CD4-positive, alpha-beta T cell treated with Interleukin-4 for 4 hours (primary cell): ENCODE measurements at regions not wholly inside any gene's neighbourhood (a gene's known extent, or its start where the extent isn't known, plus 50 kb on each side); places are given as distances from the start of the nearest gene placed in this dataset.
"Not testable (repeated sequence)": the region's sequence is repeated elsewhere in the genome, so short reads cannot be mapped to it uniquely, and the experiment has no call there.

Source experiments
- DNase-seq: peaks from one replicate; pipeline ENCODE4 v3.0.0-alpha.2; 2020

DNA sequence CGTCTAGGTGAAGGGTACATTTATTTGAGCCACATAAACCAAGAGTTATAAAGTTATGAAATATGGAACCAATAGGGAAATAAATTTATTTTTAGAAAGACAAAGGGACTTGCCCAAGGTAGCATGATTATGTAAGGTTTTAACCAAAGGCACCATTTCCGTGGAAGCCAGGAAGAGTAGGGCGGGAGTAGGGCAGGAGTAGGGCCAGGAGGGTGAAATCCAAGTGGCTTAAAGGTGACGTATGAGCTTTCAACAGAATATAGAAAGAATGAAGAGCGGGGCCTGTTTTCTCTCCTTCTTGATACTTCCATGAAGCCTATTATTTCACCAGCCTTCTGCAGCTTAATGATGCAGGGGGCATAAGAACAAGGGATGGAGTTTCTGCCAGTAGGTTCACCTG is 91.7 kb upstream of the PNPLA4 start:
- DNase-seq: no peak

DNA sequence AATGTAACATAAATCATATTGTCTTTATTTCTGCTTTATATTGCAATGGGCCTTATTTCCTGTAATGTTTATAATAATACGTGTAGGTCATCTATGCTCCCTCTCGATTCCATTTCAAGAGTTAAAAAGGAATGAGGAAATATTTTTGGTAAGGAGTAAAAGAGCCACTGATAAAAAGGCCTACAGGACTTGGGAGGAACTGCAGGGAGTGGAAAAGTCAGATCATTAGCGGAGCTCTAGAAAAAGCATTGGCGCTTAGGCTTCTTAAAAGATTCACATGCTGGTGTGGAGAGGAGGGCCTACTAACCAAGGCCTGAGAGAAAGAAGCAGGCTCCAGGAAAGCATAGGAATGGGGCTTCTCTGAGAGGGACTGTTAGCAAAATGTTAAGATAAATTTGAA is 82.9 kb upstream of the PNPLA4 start:
- DNase-seq: no peak

DNA sequence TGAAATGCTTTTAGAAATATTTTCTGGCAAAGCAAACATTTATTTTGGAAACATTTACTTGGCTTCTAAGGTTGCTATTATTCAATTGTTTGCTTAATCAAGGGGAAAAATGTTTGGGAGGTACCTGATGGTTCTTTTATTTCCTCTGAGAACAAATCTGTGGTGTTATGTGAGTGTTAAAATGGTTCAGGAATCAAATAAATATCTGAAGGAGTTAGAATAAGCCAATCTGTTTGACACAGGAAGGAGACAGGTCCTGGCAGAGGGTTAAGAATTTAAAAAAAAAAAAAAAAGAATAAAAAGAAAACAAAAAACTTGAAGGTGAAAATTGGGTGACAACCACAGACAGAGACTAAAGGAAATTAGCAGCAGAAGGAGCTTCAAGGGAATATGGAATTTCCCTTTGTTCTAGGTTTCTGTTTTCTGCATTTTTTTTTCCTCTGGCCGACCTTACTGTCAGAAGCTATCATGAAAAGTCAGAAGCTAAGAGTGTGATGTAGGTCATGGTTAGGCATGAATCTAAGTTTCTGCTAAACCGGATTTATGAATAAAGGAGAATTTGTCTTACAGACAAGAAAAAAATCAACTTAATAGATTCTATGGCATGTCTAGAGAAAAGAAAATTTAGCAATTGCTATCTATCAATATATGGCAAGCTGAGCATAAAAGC is 78.6 kb upstream of the PNPLA4 start:
- DNase-seq: no peak

DNA sequence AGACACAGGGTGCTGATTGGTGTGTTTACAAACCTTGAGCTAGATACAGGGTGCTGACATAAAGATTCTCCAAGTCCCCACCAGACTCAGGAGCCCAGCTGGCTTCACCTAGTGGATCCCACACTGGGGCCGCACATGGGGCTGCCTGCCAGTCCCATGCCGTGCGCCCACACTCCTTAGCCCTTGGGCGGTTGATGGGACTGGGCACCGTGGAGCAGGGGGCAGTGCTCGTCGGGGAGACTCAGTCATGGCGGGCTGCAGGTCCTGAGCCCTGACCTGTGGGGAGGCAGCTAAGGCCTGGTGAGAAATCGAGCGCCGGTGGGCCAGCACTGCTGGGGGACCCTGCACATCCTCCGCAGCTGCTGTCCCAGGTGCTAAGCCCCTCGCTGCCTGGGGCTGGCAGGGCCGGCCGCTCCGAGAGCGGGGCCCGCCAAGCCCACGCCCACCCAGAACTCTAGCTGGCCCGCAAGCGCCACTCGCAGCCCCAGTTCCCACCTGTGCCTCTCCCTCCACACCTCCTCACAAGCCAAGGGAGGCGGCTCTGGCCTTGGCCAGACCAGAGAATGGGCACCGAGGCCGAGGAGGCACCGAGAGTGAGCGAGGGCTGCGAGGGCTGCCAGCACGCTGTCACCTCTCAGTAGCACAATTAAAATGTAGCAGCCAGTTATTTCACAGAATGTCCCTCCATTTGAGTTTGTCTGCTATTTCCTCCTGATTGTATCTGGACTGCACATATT is 76.1 kb upstream of the PNPLA4 start:
- DNase-seq: no peak

DNA sequence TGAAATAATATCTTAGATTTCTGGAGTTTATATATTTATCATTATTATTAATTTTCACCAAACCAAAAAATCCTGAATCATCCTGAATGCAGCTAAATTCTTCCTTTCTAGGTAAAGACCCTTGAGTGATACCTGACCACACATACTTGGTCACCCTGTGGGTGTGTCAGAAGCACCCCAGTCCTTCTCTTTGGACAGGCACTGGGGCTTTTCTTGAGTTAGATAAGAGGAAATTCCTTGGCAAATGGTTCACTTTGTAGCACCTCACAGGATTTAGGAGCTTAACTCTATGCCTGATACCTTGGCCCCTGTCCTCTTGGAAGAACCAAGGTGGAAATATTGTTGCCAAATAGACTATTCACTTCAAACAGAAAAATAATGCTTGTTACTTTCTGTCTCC is 69.6 kb upstream of the PNPLA4 start:
- DNase-seq: no peak

DNA sequence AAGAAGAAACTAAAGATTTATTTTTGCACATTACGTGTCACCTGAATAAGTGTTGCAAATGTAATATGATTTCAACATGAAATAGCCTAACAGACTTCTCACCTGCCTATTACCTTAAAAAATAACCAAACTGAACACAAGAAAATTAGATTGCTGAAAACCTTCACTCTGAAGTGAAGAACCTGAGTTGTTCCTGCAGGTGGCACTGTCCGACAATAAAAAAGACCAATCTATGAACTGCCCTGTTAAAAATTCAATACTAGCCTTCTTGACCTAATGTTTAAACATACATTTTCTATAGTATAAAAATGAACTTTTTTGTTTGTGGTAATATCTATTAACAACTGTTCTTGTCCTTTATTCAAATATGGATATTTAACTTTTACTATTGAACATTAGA is 69.2 kb upstream of the PNPLA4 start:
- DNase-seq: peak; percentile 26

DNA sequence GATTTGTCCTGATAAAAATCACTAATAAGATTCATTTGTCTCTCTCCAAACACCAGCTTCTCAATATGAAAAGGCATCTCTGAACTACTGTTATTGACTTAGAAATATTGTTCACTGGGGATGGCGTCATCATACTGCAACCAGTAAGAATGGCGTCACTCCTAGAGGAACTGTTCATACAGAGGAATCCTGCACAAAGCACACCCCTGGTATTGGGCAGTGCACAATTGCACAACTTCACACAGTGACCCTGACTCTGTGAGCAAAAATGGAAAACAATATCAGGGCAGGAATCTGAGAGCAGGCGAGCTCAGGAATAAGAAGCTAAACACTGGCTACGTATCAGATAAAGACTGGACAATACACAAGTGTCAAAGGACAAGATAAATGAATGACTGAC is 66.7 kb upstream of the PNPLA4 start:
- no peak for DNase-seq

DNA sequence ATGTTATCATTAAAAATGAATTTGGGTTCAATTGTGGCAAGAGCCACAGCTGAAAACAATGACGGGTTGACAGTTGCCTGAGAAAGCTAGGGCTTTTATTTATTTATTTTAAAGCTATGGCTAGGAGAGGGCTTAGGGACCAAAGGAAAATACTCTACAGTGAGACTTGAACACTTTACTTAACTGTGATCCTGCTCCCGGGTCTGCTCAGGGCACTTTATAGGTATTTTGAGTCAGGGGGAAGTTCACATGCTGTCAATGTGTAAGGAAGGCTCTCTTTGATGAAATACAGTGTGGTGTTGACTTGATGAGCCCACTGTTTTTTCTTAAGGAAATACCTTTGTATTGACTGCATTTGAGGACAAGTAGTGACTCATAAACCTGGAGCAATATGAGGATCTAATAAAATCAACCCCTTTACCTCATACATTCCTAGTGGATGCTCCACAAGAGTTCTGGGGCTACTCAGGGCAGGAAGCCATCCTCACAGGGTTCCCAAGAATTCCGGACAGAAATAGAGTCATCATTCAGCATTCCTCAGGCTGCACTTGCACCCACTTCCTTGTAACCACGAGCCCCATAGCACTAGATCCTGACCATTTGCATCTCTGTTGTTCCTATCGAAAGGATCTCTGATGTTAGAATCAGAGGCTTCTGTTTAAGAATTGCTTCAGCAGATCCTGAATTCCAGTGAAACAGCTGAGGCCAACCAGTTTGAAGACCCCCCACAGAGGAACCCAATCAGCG is 61.0 kb upstream of the PNPLA4 start:
- DNase-seq: not testable (repeated sequence)

DNA sequence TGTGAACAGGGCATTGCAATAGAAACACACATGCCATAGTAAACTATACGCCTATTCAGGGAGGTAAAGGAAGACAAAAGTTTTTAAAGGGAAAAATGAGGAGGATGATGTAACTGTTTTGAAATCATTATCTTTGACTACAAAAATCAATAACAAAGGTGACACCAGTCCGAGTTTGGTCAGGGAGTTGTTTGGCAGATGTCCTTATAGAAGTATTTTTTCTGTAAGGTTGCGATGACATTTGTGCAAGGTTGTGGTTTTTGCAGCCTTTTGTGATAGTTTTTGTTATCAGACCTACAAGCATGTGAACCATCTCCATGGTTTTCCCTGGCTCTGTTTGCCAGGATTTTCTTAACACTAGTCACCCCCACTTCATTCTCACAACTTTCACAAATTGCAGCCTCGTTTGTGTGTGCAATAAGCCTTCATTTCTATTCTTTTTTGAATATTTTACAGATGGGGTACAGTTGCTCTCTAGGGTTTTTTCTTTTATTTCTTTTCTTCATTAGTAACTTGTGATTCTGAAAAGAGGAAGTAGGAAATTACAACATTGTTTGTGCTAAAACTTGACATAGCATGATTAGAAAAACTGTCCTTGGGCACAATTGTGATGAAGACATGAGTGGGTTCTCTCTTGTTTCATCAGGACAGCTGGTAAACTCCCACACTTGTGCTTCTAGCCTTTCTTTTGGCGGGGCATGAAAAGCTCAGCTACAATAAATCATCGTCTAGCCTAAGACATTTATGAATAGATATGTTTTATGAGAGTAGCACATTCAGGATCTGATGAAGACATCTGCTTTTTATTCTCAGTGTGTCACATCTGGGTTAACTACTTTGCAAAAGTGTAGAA is 60.2 kb upstream of the PNPLA4 start:
- DNase-seq: no peak

DNA sequence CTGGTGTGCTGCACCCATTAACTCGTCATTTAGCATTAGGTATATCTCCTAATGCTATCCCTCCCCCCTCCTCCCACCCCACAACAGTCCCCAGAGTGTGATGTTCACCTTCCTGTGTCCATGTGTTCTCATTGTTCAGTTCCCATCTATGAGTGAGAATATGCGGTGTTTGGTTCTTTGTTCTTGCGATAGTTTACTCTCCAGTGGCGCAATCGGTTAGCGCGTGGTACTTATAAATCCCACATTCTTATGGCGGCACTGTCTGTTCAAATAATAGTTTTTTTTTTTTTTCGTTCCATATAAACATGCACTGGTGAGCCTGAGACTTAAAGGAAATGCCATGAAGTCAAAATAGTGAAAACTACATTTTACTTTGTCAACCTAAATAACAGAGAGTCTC is 59.5 kb upstream of the PNPLA4 start:
- not testable (repeated sequence) for DNase-seq

DNA sequence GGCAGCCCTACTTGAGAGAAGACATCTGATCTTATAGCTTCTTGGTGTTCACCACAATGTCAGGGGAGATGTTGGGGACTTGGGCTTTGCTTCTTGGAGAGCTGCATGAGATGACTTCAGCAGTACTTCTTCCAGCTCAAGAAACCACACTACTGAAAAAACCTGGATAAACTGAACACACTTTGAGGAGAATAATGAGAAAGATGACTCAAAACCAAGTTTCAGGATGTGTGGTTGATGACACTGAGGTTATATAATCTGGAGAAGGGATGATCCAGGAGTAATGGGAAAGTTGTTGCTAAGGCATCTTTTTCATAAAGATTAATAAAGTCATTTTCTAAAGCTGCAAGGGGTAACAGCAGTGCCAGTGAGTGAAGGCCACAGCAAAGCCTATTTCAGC is 58.4 kb upstream of the PNPLA4 start:
- no peak for DNase-seq

DNA sequence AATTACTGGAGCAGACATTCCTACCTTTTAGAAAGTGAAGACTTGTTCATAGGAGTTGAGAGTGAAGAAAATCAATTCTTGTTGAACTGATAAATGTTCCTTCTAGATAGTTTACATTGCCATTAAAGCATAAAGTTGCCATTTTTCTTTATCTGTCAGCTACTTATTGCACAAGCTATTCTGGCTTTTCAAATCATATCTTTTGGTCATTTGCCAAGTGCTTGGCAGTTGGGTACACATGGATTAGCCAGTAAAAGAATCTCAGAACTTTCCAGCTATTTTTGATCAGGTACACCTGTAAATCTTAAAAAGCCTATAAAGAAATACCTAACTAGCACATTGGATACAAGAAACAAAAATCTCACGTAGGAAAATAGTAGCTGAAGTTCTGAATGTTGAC is 56.4 kb upstream of the PNPLA4 start:
- DNase-seq: no peak
